Spleen (tissue), 7 donors: ENCODE measurements at regions not wholly inside any gene's neighbourhood (a gene's known extent, or its start where the extent isn't known, plus 50 kb on each side); places are given as distances from the start of the nearest gene placed in this dataset.

ENCODE experiments used
- POLR2A ChIP-seq, 3 donors: fragments of 450-650 bp; IDR thresholded peaks; one replicate each; pipeline ENCODE4 v1.5.1; 2017; ENCODE audit warnings: antibody characterized with exemption in 3 of 3, mild to moderate bottlenecking in 1 of 3
- POLR2AphosphoS5 ChIP-seq, 3 donors: sonication (generic); formaldehyde crosslinking; IDR thresholded peaks; one replicate each; pipeline ENCODE4 v1.5.1; 2017; ENCODE audit warnings: antibody characterized with exemption in 3 of 3
- TF ChIP-seq, protein P1 (sequence below), 11 experiments: fragments of 200-600 bp in 7 of 11; fragments of 450-650 bp in 4 of 11; sonication (generic) in 4 of 11; IDR thresholded peaks in 8 of 11; conservative IDR thresholded peaks in 3 of 11; 1 replicate in 7 of 11; 2 replicates in 4 of 11; pipeline versions ENCODE4 v1.4.0 to v1.8.0; 2016 to 2021; ENCODE audit warnings: antibody characterized with exemption in 11 of 11, inconsistent platforms in 4 of 11, mild to moderate bottlenecking in 1 of 11
- donor health status: DM: no; HTN: no; CAD: no; lungs with moderate emphysema.
- donor health status: DM: no; HTN: no; CAD: no.
- donor health status: DM: no; HTN: no; CAD: no.

DNA sequence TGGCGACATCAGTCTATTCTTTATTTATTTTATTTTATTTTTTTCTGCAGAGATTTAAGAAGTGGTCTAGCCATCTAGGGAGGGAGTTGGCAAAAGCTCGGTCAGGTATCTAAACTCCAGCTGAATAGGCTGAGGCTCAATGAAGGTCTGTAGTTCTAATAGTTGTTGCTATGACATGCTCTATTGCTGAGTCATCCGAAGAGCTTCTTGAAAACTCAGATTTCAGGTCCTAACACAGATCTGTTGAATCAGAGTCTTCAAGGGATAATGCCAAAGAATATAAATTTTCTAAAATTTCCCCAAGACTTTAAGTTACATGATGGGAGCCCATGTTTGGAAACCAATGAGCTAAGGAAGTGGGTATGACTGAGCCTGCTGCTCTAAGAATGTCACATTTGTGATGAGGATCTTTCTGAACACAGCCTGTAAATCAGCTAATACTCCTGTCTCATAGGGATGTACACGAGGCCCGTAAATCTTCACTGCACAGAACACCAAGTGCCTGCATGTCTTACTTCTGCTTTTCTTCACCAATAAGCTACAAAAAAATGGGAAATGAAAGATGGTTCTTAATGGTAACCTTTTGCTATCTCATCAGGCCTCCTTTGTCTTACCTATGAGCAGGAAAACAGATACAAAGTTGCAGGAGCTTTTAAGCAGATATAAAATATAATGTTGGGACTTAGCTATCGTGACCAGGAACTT is 901.4 kb upstream of the API5 start:
- TF ChIP-seq POLR2A (IDR thresholded peaks at IDR 0.05) (no peak), POLR2AphosphoS5 (IDR thresholded peaks at IDR 0.05) (no peak)
- TF ChIP-seq, protein P1, sequence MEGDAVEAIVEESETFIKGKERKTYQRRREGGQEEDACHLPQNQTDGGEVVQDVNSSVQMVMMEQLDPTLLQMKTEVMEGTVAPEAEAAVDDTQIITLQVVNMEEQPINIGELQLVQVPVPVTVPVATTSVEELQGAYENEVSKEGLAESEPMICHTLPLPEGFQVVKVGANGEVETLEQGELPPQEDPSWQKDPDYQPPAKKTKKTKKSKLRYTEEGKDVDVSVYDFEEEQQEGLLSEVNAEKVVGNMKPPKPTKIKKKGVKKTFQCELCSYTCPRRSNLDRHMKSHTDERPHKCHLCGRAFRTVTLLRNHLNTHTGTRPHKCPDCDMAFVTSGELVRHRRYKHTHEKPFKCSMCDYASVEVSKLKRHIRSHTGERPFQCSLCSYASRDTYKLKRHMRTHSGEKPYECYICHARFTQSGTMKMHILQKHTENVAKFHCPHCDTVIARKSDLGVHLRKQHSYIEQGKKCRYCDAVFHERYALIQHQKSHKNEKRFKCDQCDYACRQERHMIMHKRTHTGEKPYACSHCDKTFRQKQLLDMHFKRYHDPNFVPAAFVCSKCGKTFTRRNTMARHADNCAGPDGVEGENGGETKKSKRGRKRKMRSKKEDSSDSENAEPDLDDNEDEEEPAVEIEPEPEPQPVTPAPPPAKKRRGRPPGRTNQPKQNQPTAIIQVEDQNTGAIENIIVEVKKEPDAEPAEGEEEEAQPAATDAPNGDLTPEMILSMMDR (IDR thresholded peaks at IDR 0.05 in 8 of 11, conservative IDR thresholded peaks at IDR 0.05 in 3 of 11) = no peak
